WTC11 (cell line): ENCODE measurements at regions not wholly inside any gene's neighbourhood (a gene's known extent, or its start where the extent isn't known, plus 50 kb on each side); places are given as distances from the start of the nearest gene placed in this dataset.
"Not testable (repeated sequence)": the region's sequence is repeated elsewhere in the genome, so short reads cannot be mapped to it uniquely, and the experiment has no call there.

ENCODE experiments used
- ATAC-seq: fragments of 200-7000 bp; cut with Tn5 transposase; 2 replicates; pipeline ENCODE4 v1.10.0; 2021; ENCODE audit warnings: mild to moderate bottlenecking, moderate library complexity
- CTCF ChIA-PET: fragments of 300-600 bp; sonication (Branson Sonifier 250); formaldehyde crosslinking; loops from one replicate; lab custom pipeline; 2021; ENCODE audit warnings: antibody characterized with exemption; lab: Charles Lee
- POLR2A ChIA-PET: fragments of 350-600 bp; sonication (Branson Sonifier 250); formaldehyde crosslinking; loops from one replicate; lab custom pipeline; 2021; ENCODE audit warnings: antibody characterized with exemption; lab: Charles Lee
- DNase-seq: peaks from one replicate; pipeline ENCODE4 v3.0.0; 2021; ENCODE audit warnings: low spot score
- H3K27ac Mint-ChIP-seq: 2 replicates; pipeline ENCODE4 v1.8.0; 2021; ENCODE audit warnings: mixed read lengths
- H3K27me3 Mint-ChIP-seq: 2 replicates; pipeline ENCODE4 v1.8.0; 2021; ENCODE audit warnings: low read depth, mild to moderate bottlenecking, moderate library complexity, mixed read lengths
- H3K36me3 Mint-ChIP-seq: 2 replicates; pipeline ENCODE4 v1.8.0; 2021; ENCODE audit warnings: mixed read lengths
- H3K4me1 Mint-ChIP-seq: 2 replicates; pipeline ENCODE4 v1.8.0; 2022; ENCODE audit warnings: mixed read lengths
- H3K4me3 Mint-ChIP-seq: 2 replicates; pipeline ENCODE4 v1.8.0; 2021; ENCODE audit warnings: mild to moderate bottlenecking, moderate library complexity, mixed read lengths
- H3K9me3 Mint-ChIP-seq: 2 replicates; pipeline ENCODE4 v1.8.0; 2021; ENCODE audit warnings: mixed read lengths
- ATF1 ChIP-seq: sonication (generic); formaldehyde crosslinking; IDR thresholded peaks from 2 replicates; pipeline ENCODE4 v1.8.1; 2023; ENCODE audit warnings: mild to moderate bottlenecking, moderate library complexity, missing genetic modification reagents
- CBFB ChIP-seq: sonication (generic); formaldehyde crosslinking; IDR thresholded peaks from 2 replicates; pipeline ENCODE4 v1.8.1; 2022; ENCODE audit warnings: mild to moderate bottlenecking, low read depth, missing genetic modification reagents
- ELF4 ChIP-seq: sonication (generic); formaldehyde crosslinking; IDR thresholded peaks from 2 replicates; pipeline ENCODE4 v1.8.1; 2022; ENCODE audit warnings: low read depth, mild to moderate bottlenecking, moderate library complexity, missing genetic modification reagents
- ERG ChIP-seq: fragments of 250-450 bp; sonication (Bioruptor Pico); IDR thresholded peaks from 2 replicates; pipeline ENCODE4 v1.8.0; 2021; ENCODE audit warnings: mild to moderate bottlenecking
- ESRRA ChIP-seq: sonication (generic); formaldehyde crosslinking; IDR thresholded peaks from 2 replicates; pipeline ENCODE4 v1.8.1; 2022; ENCODE audit warnings: mild to moderate bottlenecking, missing genetic modification reagents, borderline replicate concordance
- ETV6 ChIP-seq: sonication (generic); formaldehyde crosslinking; IDR thresholded peaks from 2 replicates; pipeline ENCODE4 v1.8.1; 2022; ENCODE audit warnings: mild to moderate bottlenecking, missing genetic modification reagents
- FOXK1 ChIP-seq: sonication (generic); formaldehyde crosslinking; IDR thresholded peaks from 2 replicates; pipeline ENCODE4 v1.8.0; 2022; ENCODE audit warnings: mild to moderate bottlenecking, moderate library complexity, missing genetic modification reagents
- JUN ChIP-seq: sonication (generic); formaldehyde crosslinking; IDR thresholded peaks from 2 replicates; pipeline ENCODE4 v1.8.0; 2023; ENCODE audit warnings: mild to moderate bottlenecking, missing genetic modification reagents
- NFE2L1 ChIP-seq: sonication (generic); formaldehyde crosslinking; IDR thresholded peaks from 2 replicates; pipeline ENCODE4 v1.8.1; 2023; ENCODE audit warnings: missing genetic modification reagents
- NR2C2 ChIP-seq: sonication (generic); formaldehyde crosslinking; IDR thresholded peaks from 2 replicates; pipeline ENCODE4 v1.8.0; 2022; ENCODE audit warnings: mild to moderate bottlenecking, missing genetic modification reagents
- PREB ChIP-seq: sonication (generic); formaldehyde crosslinking; IDR thresholded peaks from 2 replicates; pipeline ENCODE4 v1.8.1; 2022; ENCODE audit warnings: mild to moderate bottlenecking, missing genetic modification reagents, moderate library complexity, borderline replicate concordance
- RORB ChIP-seq: fragments of 250-450 bp; sonication (Bioruptor Pico); IDR thresholded peaks from 2 replicates; pipeline ENCODE4 v1.9.0; 2021; ENCODE audit warnings: mild to moderate bottlenecking
- SMAD3 ChIP-seq: sonication (generic); formaldehyde crosslinking; IDR thresholded peaks from 2 replicates; pipeline ENCODE4 v1.8.0; 2022; ENCODE audit warnings: missing genetic modification reagents, mild to moderate bottlenecking, borderline replicate concordance
- SMAD4 ChIP-seq: sonication (generic); formaldehyde crosslinking; IDR thresholded peaks from 2 replicates; pipeline ENCODE4 v1.8.0; 2022; ENCODE audit warnings: mild to moderate bottlenecking, missing genetic modification reagents
- SOX15 ChIP-seq: fragments of 250-450 bp; sonication (Bioruptor Pico); IDR thresholded peaks from 2 replicates; pipeline ENCODE4 v1.9.0; 2021; ENCODE audit warnings: mild to moderate bottlenecking
- TCF7 ChIP-seq: sonication (generic); formaldehyde crosslinking; IDR thresholded peaks from 2 replicates; pipeline ENCODE4 v1.8.0; 2022; ENCODE audit warnings: mild to moderate bottlenecking, low read depth, missing genetic modification reagents, moderate library complexity
- ZNF138 ChIP-seq: sonication (generic); formaldehyde crosslinking; conservative IDR thresholded peaks from 2 replicates; pipeline ENCODE4 v1.8.1; 2022; ENCODE audit warnings: mild to moderate bottlenecking, moderate library complexity, missing genetic modification reagents
- ZNF232 ChIP-seq: sonication (generic); formaldehyde crosslinking; IDR thresholded peaks from 2 replicates; pipeline ENCODE4 v1.8.0; 2022; ENCODE audit warnings: mild to moderate bottlenecking, missing genetic modification reagents
- ZNF396 ChIP-seq: fragments of 250-450 bp; sonication (Bioruptor Pico); IDR thresholded peaks from 2 replicates; pipeline ENCODE4 v1.8.0; 2021; ENCODE audit warnings: mild to moderate bottlenecking, moderate library complexity, borderline replicate concordance
- ZNF512 ChIP-seq: sonication (generic); formaldehyde crosslinking; IDR thresholded peaks from 2 replicates; pipeline ENCODE4 v1.8.1; 2022; ENCODE audit warnings: missing genetic modification reagents, borderline replicate concordance
- TF ChIP-seq, protein P1 (sequence below): fragments of 250-450 bp; sonication (Bioruptor Pico); IDR thresholded peaks from 2 replicates; pipeline ENCODE4 v1.9.0; 2021; ENCODE audit warnings: mild to moderate bottlenecking, borderline replicate concordance
- TF ChIP-seq, protein P2 (sequence below): fragments of 250-450 bp; sonication (Bioruptor Pico); conservative IDR thresholded peaks from 2 replicates; pipeline ENCODE4 v1.9.0; 2021; ENCODE audit warnings: mild to moderate bottlenecking
- TF ChIP-seq, protein P3 (sequence below): sonication (generic); formaldehyde crosslinking; IDR thresholded peaks from 2 replicates; pipeline ENCODE4 v1.8.1; 2023; ENCODE audit warnings: mild to moderate bottlenecking, missing genetic modification reagents, moderate library complexity

DNA sequence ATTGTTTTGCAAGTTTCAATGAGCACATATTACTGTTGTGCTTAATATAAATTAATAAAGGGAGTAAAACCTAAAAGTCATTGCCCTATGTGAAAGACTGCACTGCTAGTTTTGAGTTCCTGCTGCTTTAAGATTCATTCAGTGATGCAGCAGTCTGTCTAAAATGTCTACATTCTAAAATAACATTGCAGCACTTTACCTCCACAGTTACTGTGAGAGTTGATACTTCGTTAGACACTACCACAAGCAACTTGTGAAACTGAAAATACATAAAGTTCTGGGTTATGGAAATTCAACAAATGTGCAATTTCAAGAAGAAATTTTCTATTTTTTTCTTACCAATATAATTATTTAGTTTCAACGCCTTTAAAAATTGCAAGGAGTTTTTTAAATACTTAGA is 1175.2 kb upstream of the DIAPH2 start (continued):
- TF ChIP-seq ERG, result no peak
- TF ChIP-seq JUN (CRISPR knock-in tag), result no peak
- no peak for TF ChIP-seq ZNF138 (CRISPR knock-in tag)
- TF ChIP-seq PREB (CRISPR knock-in tag), result no peak
- TF ChIP-seq SMAD4 (CRISPR knock-in tag), result no peak

DNA sequence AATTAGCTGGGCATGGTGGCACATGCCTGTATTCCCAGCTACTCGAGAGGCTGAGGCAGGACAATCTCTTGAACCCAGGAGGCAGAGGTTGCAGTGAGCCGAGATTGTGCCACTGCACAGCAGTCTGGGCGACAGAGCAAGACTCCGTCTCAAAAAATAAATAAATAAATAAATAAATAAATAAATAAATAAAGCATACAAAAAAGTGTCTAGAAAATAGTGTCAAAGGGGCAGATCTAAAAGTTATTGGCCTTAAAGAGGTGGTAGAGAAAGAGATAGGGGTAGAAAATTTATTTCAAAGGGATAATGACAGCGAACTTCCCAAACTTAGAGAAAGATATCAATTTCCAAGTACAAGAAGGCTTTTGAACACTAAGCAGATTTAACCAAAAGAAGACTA is 1160.6 kb upstream of the DIAPH2 start:
- H3K4me1 Mint-ChIP-seq, H3K27me3 Mint-ChIP-seq, H3K27ac Mint-ChIP-seq, ATAC-seq, H3K4me3 Mint-ChIP-seq, H3K36me3 Mint-ChIP-seq, DNase-seq, CTCF ChIA-PET, POLR2A ChIA-PET: not testable (repeated sequence)
- H3K9me3 Mint-ChIP-seq, result peaks cover 14% of the 10 kb centered on the region

- POLR2A ChIA-PET, result no interaction called here
- ATAC-seq (no peak), DNase-seq (no peak)
- peaks cover 3% of the 10 kb centered on the region; the same call in 1 of the 2 replicates for H3K9me3 Mint-ChIP-seq
- no peaks in the 10 kb centered on the region for H3K27me3 Mint-ChIP-seq
- H3K27ac Mint-ChIP-seq, result no peak overlapping the region
- H3K4me1 Mint-ChIP-seq, result peaks cover 19% of the 10 kb centered on the region
- CTCF ChIA-PET, result no interaction called here
- no peaks in the 10 kb centered on the region for H3K36me3 Mint-ChIP-seq
- H3K4me3 Mint-ChIP-seq, result no peak overlapping the region
- TF ChIP-seq ESRRA (no peak), SOX15 (no peak), ZNF512 (CRISPR knock-in tag) (no peak), TCF7 (CRISPR knock-in tag) (no peak), ETV6 (CRISPR knock-in tag) (no peak), ATF1 (CRISPR knock-in tag) (no peak), SMAD4 (CRISPR knock-in tag) (no peak), NFE2L1 (CRISPR knock-in tag) (no peak), CBFB (no peak), FOXK1 (CRISPR knock-in tag) (no peak), RORB (no peak), NR2C2 (CRISPR knock-in tag) (no peak), ELF4 (CRISPR knock-in tag) (no peak), SMAD3 (no peak), ZNF232 (no peak), ZNF396 (CRISPR knock-in tag) (no peak)
- TF ChIP-seq, protein P1, sequence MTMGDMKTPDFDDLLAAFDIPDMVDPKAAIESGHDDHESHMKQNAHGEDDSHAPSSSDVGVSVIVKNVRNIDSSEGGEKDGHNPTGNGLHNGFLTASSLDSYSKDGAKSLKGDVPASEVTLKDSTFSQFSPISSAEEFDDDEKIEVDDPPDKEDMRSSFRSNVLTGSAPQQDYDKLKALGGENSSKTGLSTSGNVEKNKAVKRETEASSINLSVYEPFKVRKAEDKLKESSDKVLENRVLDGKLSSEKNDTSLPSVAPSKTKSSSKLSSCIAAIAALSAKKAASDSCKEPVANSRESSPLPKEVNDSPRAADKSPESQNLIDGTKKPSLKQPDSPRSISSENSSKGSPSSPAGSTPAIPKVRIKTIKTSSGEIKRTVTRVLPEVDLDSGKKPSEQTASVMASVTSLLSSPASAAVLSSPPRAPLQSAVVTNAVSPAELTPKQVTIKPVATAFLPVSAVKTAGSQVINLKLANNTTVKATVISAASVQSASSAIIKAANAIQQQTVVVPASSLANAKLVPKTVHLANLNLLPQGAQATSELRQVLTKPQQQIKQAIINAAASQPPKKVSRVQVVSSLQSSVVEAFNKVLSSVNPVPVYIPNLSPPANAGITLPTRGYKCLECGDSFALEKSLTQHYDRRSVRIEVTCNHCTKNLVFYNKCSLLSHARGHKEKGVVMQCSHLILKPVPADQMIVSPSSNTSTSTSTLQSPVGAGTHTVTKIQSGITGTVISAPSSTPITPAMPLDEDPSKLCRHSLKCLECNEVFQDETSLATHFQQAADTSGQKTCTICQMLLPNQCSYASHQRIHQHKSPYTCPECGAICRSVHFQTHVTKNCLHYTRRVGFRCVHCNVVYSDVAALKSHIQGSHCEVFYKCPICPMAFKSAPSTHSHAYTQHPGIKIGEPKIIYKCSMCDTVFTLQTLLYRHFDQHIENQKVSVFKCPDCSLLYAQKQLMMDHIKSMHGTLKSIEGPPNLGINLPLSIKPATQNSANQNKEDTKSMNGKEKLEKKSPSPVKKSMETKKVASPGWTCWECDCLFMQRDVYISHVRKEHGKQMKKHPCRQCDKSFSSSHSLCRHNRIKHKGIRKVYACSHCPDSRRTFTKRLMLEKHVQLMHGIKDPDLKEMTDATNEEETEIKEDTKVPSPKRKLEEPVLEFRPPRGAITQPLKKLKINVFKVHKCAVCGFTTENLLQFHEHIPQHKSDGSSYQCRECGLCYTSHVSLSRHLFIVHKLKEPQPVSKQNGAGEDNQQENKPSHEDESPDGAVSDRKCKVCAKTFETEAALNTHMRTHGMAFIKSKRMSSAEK, result no peak
- TF ChIP-seq, protein P2, sequence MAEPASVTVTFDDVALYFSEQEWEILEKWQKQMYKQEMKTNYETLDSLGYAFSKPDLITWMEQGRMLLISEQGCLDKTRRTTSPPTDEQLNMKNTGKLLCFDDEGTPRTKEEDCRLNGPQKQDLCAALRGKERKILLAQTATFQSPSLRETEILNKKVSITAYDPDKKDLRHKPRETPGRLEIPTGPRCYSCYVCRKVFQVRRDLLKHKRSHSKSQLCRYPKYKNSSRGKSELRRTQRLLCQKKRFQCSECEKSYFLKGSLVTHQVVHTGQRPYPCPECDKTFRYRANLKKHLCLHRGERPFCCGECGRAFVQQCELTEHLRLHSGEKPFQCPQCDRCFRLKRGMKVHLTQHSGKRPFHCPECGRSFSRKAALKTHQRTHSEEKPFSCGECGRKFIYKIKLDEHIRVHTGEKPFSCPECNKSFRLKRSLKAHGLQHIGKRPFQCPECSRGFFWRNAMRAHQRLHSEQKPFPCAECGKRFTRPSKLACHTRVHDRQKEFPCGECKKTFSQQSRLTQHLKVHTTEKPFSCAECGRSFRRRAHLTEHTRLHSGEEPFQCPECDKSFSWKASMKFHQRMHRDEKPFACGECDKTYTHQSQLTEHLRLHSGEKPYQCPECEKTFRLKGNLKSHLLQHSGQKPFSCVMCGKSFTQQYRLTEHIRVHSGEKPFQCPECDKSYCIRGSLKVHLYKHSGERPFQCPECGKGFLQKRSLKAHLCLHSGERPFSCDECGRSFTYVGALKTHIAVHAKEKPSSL, result no peak
- TF ChIP-seq, protein P3, sequence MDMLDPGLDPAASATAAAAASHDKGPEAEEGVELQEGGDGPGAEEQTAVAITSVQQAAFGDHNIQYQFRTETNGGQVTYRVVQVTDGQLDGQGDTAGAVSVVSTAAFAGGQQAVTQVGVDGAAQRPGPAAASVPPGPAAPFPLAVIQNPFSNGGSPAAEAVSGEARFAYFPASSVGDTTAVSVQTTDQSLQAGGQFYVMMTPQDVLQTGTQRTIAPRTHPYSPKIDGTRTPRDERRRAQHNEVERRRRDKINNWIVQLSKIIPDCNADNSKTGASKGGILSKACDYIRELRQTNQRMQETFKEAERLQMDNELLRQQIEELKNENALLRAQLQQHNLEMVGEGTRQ (CRISPR knock-in tag), result no peak
Observed at GRCh38 chrX:95536111-95536510, 1148.5 kb upstream of the DIAPH2 start.
